SH-SY5Y (cell line): ENCODE measurements at regions not wholly inside any gene's neighbourhood (a gene's known extent, or its start where the extent isn't known, plus 50 kb on each side); places are given as distances from the start of the nearest gene placed in this dataset.

Experiments
- GATA2 ChIP-seq: IDR thresholded peaks from 2 replicates; pipeline ENCODE4 v1.6.1; 2011; ENCODE audit warnings: mild to moderate bottlenecking, low read depth, low read length
- GATA3 ChIP-seq: IDR thresholded peaks from 2 replicates; pipeline ENCODE4 v1.6.1; 2011; ENCODE audit warnings: low read depth, mild to moderate bottlenecking, low read length, moderate library complexity

- TF ChIP-seq GATA3 (no peak), GATA2 (no peak)
Measured at GRCh38 chr6:48401016-48401415, 290.0 kb upstream of the PTCHD4 start.
